ENCODE measurements at regions not wholly inside any gene's neighbourhood (a gene's known extent, or its start where the extent isn't known, plus 50 kb on each side); places are given as distances from the start of the nearest gene placed in this dataset.
"Not testable (repeated sequence)": the region's sequence is repeated elsewhere in the genome, so short reads cannot be mapped to it uniquely, and the experiment has no call there.

DNA sequence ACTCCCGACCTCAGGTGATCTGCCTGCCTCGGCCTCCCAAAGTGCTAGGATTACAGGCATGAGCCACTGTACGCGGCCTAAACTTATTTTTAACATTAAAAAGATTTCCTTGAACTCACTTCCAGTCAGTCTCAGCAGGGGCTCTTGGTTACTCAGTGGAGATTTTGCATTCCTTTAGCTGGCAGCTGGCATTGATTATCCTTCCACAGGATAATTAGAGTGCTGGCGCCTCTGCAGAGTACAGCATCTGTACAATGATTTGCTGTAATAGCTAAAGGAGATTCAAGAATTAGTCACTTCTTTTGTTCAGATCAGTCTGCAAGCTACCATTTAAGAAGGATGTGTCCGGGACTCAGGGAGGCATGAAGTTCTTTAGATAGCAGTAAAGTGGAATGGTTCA, 125.0 kb upstream of the NPY start:
- intact Hi-C loops (cut with DNase I), result no loop called here
- DNase-seq (no peak), ATAC-seq (no peak)

DNA sequence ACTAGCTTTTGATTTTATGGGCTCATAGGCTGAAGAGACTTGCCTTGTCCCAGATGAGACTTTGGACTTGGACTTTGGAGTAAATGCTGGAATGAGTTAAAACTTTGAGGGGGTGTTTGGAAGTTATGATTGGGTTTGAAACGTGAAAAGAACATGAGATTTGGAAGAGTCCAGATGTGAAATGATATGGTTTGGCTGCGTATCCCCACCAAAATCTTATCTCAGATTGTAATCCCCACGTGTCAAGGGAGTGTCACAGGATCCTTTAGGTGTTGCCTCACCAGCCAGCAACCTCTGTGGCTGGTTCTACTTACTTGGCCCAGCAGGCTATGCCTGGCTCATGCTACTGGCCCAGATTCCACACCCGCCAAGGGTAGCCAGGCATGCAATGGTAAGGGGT, 119.6 kb upstream of the NPY start:
- no peak for DNase-seq
- ATAC-seq, result no peak
- intact Hi-C loops (cut with DNase I), result no loop called here

DNA sequence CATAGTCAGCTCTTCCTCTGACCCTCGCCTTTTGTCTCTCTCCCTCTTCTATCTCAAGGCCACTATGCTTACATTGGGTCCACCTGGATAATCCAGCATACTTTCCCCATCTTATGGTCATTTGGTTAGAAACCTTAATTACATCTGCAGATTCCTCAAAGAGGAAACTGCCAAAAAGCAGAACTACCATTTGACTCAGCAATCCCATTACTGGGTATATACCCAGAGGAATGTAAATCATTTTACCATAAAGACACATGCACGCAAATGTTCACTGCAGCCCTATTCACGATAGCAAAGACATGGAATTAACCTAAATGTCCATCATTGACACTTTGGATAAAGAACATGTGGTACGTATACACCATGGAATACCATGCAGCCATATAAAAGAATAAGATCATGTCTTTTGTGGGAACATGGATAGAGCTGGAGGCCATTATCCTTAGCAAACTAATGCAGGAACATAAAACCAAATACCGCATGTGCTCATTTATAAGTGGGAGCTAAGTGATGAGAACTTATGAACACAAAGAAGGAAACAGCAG, 114.8 kb upstream of the NPY start:
- DNase-seq, result no peak
- intact Hi-C loops (cut with DNase I), result no loop called here
- no peak for ATAC-seq

DNA sequence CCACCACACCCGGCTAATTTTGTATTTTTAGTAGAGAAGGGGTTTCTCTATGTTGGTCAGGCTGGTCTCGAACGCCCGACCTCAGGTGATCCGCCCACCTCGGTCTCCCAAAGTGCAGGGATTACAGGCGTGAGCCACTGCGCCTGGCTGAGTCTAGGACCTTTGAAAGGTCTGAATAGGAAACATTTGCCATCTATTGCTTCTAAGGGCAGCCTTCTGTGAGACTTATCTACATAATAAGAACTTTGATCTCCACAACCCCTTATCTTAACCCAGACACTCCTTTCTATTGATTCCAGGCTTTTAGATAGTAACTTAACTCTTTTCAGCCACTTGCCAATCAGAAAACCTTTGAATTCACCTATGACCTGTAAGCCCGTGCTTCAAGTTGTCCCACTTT, 112.0 kb upstream of the NPY start:
- intact Hi-C loops (cut with DNase I); ATAC-seq; DNase-seq: not testable (repeated sequence)

DNA sequence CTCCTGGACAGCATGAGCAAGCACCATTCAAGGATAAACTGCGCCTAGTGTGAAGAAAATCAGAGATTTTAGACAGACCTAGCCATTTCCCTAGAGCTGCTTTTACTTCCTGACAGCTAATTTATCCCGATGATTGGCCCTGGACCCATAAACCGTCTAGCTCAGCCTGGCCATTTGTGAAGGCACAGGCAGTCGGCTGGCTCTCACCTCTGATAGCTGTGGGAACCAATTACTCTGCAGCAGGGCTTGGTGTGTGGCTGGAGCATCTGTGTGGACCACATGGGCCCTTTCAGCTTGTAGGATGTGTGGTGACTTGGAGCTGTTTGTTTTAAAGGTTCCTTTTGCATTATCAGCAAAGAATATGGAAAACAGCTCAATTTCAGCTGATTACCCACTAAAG, 111.1 kb upstream of the NPY start:
- intact Hi-C loops (cut with DNase I), result no loop called here
- no peak for ATAC-seq
- no peak for DNase-seq

DNA sequence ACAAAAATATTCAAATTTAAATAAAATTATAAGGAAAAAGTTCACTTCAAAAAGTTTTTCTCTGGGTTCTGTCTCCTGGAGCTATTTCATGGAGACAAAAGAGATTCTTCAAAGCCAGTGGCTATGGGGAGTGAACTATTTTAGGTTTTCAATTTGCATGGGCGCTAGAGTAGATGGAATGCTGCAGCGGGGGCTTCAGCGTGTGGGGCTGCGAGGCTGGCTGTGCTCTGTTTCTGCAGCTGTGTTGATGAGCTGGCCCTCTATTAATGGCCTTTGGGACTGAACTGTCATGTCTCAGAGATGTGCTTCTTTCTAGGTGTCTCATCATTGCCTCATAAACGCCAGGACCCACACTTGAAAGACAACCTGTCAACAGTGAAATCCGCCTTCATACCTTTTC, 108.4 kb upstream of the NPY start:
- intact Hi-C loops (cut with DNase I), result no loop called here
- ATAC-seq (no peak), DNase-seq (no peak)

DNA sequence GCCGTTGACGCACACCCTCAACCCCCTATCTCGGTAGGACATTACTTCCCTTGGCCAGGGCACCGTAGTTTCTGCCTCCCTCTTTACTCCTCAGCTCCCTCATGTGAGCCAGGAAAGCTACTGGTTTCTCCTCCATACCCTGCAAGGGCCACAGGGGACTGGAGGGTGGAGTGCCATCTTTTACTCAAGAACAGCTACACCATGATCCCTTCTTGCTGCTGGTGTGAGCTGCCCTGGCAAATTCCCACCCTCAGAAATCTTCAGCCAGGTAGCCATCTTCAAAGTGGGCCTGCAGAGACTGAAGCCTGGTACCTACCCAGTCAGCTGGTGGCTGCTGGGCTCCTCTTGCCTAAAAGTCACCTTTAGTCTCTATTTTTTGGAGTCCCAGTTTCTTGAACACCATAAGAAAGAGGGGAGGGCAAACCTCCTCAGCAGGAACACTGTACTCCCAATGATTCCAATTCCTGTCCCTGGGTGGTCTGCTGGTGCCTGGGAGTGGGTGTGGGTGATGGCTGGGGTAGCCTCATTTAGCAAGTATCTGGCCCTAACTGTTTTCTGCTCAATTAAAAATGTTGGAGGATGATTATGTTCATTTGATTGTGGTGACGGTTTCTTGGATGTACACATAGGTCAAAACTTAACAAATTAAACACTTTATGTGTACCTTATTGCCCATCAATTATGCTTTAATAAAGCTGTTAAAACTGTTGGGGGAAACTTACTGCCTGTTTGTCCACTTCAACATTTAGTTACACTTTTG, 105.0 kb upstream of the NPY start:
- DNase-seq (no peak), ATAC-seq (no peak)
- intact Hi-C loops (cut with DNase I), result no loop called here

DNA sequence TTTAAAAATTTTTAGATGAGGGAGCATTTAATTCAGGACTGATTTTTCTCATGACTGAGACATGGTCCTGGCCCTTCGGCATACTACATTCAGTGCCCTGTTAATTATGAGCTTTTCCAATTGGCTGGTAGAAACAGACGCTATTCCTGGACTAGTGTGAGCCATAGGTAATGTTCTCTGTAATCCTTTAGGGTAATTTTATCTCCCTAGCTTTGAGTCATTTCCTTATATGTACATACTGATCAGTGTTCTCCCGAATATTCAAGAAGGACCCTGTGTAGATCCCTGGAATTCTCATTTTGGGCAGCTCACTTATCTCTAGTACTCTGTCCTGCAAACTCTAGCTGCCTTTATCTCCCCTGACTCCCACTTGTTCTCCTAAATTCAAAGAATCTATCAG, 92.6 kb upstream of the NPY start:
- intact Hi-C loops (cut with DNase I), result no loop called here
- ATAC-seq (no peak), DNase-seq (no peak)

DNA sequence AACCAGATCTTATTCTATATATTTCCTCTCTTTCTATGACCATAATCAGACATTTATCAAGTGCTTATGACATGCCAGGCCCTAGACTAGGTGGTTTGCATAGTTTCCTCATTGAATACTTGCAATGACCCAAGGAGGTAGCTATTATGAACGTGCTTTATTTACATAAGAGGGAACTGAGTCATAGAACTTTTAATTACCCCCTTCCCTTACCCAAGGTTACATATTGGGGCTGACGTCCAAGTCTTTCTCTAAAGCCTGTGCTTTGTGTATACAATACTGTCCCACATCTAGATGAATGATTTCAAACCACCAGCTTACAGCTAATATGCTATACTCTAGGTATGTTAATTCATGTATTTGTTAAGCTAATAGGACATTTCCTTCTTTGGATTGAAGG, 91.9 kb upstream of the NPY start:
- intact Hi-C loops (cut with DNase I), result no loop called here
- ATAC-seq (no peak), DNase-seq (no peak)

DNA sequence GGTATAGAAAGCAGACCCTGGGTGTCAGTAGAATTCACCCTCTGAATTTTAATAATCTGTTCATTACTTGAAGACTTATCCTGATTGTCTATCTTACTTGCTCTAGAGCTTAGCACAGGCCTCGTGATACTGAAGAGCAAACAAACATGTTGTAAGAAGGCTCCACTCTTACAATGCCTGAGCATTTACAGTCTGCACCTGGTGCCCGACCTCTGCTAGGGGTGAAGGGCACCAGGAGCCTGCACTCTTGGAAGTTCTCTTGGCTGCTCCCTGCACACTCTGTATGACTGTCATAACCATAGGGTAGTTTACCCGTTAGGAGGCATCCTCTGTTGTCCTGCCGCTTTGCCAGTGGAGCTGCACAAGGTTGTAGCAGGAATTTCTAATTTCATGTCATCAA, 91.3 kb upstream of the NPY start:
- intact Hi-C loops (cut with DNase I), result no loop called here
- no peak for ATAC-seq
- DNase-seq, result no peak

DNA sequence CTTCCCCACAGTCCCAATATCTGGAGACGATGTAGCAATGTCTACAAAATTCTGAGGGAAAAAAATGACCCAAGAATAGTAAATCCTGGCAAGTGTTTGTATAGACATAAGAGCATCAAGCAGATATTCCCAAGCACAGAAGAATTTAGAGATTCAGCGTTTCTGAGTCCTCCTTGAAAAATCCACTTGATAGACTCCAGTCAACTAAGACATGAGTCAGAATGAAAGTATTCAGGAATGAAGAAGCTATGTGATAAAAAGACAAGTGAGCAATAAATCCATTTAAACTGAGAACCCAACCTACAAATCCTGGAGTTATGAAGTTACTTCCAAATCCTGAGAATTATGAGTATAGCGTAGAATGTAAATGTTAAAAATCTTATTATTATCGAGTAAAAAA, 86.1 kb upstream of the NPY start:
- ATAC-seq (no peak), DNase-seq (no peak)
- intact Hi-C loops (cut with DNase I), result no loop called here

DNA sequence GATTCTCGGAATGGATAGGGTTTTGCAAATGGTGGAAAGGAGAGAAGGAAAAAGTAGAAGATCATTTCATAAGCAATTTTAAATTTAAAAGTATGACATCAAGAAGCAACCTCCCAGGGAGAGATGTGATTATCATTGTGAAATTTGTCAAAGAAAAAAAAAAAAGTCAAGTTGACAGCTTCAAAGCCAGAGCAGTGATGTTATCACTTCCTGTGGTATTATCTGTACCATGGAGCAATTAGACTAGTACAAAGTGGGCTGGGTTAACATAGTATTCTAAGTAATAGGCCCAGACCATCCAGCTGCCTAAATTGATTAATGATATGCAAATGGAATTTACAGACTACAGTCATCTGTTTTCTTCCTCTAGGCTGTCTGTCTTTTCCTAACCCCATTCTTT, 84.0 kb upstream of the NPY start:
- intact Hi-C loops (cut with DNase I), result no loop called here
- ATAC-seq (peak in 1 of 2 donors; percentile 25), DNase-seq (no peak)

DNA sequence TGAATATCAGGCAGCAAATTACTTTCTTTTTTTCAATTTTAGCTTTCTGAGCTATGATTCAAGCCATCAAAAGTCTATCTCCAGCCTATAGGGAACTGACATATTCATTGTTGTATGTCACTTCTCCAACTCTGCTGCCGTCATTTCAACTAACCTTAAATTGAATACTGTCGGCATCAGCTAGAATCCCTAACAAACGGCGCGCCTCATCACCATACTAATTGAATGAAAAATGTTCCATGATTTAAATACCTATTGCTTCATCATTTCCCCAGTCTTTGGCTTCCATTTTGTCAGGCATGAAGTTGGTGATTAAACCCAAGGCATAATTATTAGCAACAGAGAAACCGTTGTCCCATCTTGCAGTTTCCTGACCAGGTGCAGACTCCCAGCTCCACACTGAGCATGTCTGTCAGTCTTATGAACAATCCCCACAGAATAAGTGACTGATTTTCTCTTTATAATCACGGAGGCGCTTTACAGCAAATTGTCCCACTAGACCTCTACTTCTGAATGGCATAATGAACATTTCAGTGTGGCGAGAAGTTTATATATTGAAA, 83.5 kb upstream of the NPY start:
- DNase-seq (no peak), ATAC-seq (no peak)
- intact Hi-C loops (cut with DNase I), result no loop called here

DNA sequence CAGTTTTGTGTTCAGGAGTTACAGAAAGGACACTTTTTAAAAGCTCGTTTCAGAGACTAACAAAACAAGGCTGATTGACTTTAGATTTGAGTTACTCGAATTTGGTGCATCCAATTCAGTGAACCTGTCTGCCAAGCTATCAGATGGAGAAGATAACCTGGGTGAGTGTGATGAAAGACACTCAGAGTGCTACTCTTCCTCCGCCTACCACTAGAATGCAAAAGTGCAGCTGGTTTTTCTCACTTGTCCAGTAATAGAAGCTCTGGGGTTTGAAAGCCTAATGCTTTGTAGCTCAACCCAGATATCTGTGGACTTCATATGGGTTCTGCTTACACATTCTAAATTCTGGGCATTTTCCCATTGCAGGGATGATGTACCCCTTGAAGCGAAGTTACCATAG, 82.8 kb upstream of the NPY start:
- intact Hi-C loops (cut with DNase I), result no loop called here
- ATAC-seq, result no peak
- no peak for DNase-seq

DNA sequence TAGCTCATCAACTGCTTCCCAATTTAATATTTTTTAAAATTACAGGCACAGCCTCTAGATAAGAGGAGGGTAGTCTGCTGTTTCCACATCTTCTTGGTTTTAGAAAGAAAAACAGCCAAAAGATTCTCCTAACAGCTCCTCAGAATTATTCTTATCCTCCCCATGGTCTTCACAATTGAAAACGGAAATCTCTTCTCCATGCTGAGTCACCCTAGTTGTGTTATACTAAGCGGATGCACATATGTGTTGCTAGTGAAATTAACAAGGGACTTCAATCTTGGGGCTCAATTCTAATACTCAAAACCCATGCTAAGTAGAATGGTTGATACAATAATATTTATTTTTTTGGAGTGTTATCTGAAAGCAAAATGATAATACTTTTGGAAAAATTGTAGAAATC, 71.9 kb upstream of the NPY start:
- DNase-seq (no peak), ATAC-seq (no peak)
- intact Hi-C loops (cut with DNase I), result no loop called here

DNA sequence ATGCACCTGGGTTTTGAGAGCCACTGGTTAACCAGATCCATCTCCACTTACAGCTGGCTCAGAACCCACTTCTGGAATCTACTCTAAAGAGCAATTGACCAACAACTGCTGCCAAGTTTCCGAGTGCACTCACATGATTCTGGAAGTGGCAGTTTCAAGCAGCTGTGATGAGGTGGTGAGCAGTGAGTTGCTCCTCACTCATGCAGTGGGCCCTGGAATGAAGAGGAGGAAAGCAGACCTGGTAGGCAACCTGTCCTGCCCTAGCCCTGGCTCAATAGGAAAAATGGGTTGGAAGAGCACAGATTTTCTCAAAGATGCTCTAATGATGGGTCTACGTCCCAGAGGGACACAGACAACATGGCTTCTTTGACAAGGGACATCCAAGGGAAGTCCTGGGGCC, 70.7 kb upstream of the NPY start:
- no peak for DNase-seq
- ATAC-seq, result no peak
- intact Hi-C loops (cut with DNase I), result no loop called here

DNA sequence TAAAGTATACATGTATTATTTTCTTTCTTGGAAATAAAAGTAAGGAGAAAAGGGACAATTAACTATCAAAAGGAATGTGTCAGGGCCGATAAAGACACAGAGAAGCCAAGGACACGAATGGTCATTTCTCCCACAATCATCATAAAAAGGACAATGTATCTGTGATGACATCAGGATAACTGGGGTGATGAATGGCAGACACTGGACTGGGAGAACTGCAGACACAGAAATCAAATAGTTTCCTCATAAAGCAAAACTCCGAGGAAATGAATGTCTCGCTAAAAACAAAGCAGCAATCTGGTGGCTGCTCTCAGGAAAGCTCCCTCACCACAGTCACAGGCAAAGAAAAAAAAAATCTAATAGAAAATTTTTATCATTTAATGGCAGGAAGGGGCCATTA, 69.3 kb upstream of the NPY start:
- no peak for ATAC-seq
- intact Hi-C loops (cut with DNase I), result no loop called here
- DNase-seq, result no peak

DNA sequence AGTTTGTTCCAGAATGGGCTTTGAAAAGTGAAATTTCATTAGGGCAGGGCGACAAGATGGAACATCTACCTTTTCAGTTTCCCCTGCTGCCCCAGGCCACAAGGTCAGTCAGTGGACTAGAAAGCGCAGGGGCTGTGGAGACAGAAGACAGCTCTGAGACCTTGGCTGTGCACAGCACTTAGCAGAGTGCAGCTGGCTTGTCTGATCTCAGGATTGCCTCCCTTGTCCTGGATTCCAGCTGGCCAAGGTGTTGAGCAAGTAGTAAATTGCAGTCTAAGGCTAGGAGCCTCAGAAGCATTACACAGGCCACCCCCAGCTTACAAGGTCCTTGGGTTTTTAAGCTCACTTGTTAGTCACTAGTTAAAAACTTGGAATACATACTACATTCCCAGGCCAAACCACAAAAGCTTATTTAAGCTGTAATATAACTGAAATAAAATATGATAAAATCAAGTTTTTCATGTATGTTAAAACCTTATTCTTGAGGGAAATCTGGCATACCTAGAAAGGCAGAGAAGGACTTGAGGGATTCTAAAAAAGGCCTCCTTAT, 67.3 kb upstream of the NPY start:
- ATAC-seq (no peak), DNase-seq (no peak)
- intact Hi-C loops (cut with DNase I), result no loop called here

DNA sequence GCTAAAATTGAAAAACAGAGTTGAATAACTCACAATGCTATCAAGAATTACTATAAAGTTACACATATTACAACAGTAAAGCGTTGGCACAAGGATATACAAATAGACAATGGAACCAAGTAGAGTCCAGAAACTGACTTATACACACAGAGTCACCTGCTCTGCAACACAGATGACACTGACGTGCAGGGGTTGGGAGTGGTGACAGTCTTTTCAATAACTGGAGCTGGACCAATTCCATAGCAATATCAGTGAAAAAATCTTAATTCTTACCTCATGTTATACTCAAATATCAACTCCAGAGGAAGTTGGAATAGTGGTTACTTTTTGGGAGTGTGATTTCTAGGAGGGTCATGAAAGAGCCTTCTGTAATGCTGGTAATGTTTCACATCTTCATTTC, 62.5 kb upstream of the NPY start:
- intact Hi-C loops (cut with DNase I), result no loop called here
- ATAC-seq (no peak), DNase-seq (no peak)

DNA sequence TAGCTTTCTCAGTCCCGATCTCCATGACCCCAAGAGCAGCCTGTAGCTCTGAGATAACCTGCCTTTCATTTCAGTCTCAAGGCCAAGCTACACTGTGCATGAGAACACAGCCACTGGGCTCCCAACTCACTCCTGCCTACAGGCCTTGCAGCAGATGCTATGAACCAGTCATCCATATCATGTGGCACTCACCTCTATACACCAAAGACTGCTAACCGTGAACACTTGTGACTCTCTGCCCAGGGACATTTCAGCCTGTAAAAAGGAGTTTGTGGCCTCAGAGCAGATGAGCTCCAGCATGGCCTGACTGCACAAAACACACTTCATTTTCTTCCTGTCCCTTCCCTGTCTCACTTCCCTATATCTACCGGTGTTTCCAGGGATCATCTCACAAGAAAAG, 56.9 kb upstream of the NPY start:
- intact Hi-C loops (cut with DNase I), result no loop called here
- ATAC-seq (no peak), DNase-seq (no peak)
